IPS-18c (cell line): ENCODE measurements at regions not wholly inside any gene's neighbourhood (a gene's known extent, or its start where the extent isn't known, plus 50 kb on each side); places are given as distances from the start of the nearest gene placed in this dataset.
"Not testable (repeated sequence)": the region's sequence is repeated elsewhere in the genome, so short reads cannot be mapped to it uniquely, and the experiment has no call there.

Experiments used
- H3K4me3 ChIP-seq: 2 replicates; pipeline ENCODE4 v1.7.0; 2013; ENCODE audit warnings: low read depth, mild to moderate bottlenecking, low read length, moderate library complexity; ENCODE audit not compliant: insufficient read depth
- H3K9me3 ChIP-seq: one replicate; pipeline ENCODE4 v1.6.1; 2013; ENCODE audit warnings: mild to moderate bottlenecking, low read length, moderate library complexity; ENCODE audit not compliant: control insufficient read depth, insufficient read depth

- Histone ChIP-seq H3K9me3 (no peaks in the 10 kb centered on the region), H3K4me3 (no peak overlapping the region)
Measured at GRCh38 chr7:136399385-136399784, 422.2 kb upstream of the MTPN start.

GRCh38 chr7:136392856-136393255 is 415.7 kb upstream of the MTPN start:
- no peak overlapping the region for H3K4me3 ChIP-seq
- H3K9me3 ChIP-seq: no peaks in the 10 kb centered on the region

DNA sequence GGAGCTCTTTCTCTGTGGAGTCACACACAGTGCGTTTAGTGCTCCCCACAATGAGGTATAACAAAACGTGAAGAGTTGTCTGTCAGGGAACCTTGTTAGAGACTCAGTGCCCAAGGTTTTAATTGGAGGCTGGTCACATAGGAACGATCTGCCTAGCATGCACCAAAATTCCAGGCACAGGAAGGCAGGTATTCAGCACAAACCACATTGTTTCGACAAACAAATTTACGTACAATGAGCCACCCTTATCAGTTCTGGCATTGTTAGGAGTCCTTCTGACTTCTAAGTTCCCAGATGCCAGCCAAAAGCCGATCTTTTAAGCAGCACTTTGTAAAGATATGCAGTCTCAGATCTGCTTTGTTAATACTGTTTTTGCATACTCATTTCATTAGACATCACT is 414.2 kb upstream of the MTPN start:
- no peaks in the 10 kb centered on the region for H3K9me3 ChIP-seq
- H3K4me3 ChIP-seq: no peak overlapping the region

DNA sequence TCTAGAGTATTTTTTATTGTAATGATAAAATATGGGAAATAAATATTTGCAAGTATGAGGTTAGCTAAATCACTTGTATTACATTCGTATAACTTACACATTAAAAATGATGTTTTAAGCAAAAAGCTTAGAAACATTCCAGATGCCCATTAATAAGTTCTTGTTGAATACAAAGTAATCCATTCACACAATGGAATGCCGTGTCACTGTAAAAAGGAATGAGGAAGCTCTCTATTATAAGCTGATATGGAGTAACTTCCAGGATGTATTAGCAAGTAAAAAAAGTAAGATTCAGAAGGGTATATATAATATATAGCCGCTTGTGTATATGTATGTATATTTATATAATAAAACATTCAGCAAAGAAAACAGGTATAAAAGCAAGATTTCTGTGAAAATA is 412.8 kb upstream of the MTPN start:
- H3K9me3 ChIP-seq: no peaks in the 10 kb centered on the region
- no peak overlapping the region for H3K4me3 ChIP-seq

GRCh38 chr7:136386876-136387275 is 409.7 kb upstream of the MTPN start:
- Histone ChIP-seq H3K9me3 (no peaks in the 10 kb centered on the region), H3K4me3 (no peak overlapping the region)

- not testable (repeated sequence) for H3K9me3 ChIP-seq, H3K4me3 ChIP-seq
Measured at GRCh38 chr7:136371409-136371808, 394.2 kb upstream of the MTPN start.

GRCh38 chr7:136370137-136370536 is 393.0 kb upstream of the MTPN start:
- Histone ChIP-seq H3K4me3 (no peak overlapping the region), H3K9me3 (no peaks in the 10 kb centered on the region)

GRCh38 chr7:136369225-136369624 is 392.1 kb upstream of the MTPN start:
- no peak overlapping the region for H3K4me3 ChIP-seq
- no peaks in the 10 kb centered on the region for H3K9me3 ChIP-seq

DNA sequence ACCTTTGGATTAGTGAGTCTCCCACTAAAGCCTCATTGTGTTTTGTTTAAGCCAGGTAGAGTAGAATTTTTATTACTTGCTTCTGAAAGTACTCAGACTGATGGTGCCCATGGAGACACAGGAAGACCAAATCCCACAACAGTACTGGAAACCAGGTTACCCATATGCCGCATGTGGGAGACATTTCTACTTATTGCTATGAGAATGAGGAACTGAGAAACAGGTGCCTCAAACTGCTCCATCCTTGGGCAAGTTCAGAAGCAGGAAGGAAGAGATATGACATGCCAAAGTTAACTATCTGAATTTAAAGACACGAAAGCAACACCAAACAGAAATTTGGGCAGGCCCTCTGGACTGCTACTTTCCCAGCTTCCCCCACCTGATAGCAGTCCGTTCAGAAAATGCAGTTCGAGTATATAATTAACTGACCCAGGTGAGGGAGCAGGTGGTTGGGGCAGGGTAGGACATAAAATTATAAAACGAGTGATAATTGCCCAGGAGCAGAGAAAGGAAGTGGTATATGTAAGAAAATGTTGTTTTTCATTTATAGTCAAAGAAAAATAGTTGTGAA is 382.3 kb upstream of the MTPN start:
- H3K4me3 ChIP-seq: no peak overlapping the region
- no peaks in the 10 kb centered on the region for H3K9me3 ChIP-seq

DNA sequence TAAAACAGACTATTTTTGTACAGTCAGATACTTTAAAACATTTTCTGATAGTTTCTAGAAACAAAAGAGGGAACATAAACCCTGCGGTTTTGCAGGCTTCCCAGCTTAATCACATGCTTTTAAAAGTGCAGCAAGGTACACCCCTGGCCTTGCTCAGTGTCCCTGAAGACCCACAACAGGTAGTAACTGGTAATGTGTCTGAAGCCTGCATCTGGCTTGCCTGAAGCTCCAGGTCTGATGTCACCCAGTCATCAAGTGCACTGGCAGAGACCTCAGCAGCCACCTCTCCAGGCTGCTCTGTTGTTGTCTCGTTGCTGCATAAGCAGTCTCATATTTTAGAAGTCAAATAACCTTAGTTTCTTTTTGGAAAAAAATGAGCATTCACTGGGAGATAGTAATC is 376.1 kb upstream of the MTPN start:
- H3K9me3 ChIP-seq: no peaks in the 10 kb centered on the region
- H3K4me3 ChIP-seq: no peak overlapping the region

DNA sequence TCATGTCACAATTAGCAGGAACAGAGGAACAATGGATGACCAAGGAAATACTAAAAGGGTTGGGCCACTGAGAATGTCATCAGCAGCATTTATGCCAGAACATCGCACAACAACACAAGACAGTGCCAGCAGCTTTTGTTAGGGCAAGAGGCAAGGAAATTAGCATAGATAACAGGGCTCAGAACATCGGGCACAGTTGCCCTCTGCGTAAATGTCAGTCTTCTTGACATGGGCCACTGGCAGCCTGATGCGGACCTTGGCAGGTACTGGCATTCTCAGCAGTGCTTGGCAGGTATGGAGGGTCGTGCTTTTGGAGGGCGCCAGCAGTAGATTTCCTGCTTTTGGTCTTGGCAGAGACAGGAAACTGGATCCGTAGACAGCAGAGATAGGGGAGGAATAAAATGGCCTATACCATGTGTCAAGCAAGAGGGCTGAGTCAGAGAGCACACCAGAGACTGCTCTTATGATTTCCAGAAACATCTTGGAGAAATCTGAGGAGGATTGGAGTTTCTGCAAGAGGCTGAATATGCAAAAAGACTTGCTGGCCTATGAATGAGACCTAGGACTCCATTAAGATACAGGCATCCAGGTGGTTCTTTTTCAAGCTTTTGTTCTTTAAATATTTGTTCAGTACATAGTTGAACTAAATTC is 371.5 kb upstream of the MTPN start:
- Histone ChIP-seq H3K4me3 (no peak overlapping the region), H3K9me3 (no peaks in the 10 kb centered on the region)

DNA sequence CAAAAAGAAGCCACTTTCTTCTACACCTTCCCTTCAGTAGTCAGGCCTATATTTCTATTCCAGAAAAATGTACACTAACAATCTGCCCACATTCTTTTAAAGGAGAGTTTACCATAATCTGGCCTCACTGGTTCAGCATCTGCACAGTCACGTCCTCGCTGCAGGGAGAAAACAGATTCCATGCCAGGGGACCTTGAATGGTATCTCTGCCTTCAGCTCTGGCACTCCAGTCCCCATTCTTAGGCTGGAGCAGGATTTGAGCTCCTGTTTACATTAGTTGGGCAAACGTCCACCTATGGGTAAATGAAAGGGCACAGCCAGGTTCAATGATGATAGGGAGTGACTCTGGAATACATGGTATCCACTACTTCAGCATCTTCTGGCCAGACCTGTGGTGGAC is 371.0 kb upstream of the MTPN start:
- H3K9me3 ChIP-seq: no peaks in the 10 kb centered on the region
- no peak overlapping the region for H3K4me3 ChIP-seq

DNA sequence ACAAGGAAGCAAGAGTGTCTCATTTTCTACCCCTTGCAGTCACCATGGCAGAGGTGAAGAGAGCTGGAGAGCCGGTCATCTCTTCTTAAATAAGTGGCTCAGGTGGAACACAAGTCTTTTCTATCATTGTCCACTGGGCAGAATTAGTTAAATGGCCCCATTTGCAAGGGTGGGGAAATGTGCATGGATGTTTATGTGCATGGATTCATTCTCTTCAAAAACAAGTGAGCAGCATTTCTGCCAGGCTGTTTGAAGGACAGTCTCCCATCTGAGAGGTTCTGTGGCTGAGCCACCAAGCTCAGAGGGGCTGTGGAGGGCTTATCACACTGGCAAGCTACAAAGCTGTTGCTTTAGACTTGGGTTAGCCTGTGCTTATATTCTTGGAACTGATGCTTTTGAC is 370.3 kb upstream of the MTPN start:
- Histone ChIP-seq H3K4me3 (no peak overlapping the region), H3K9me3 (no peaks in the 10 kb centered on the region)

- Histone ChIP-seq H3K9me3 (no peaks in the 10 kb centered on the region), H3K4me3 (no peak overlapping the region)
Measured at GRCh38 chr7:136342251-136342650, 365.1 kb upstream of the MTPN start.

DNA sequence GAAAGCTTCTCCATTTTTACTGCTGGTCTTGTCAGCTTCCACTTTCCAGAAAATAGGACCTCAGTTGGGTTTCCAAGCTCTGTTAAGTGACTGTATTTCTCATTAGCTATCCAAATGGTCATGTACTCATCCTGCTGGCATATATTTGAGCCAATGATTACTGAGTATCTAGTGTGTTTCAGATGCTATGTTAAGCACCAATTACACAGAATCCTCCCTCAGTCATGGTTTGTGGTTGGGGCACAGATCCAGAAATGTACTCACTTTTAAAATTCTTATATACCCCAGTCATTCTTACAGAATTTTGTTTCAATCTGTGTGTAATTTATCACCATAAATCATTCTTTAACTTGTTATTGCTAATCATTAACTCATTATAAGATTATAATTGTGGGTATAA is 362.3 kb upstream of the MTPN start:
- H3K4me3 ChIP-seq: no peak overlapping the region

GRCh38 chr7:136336932-136337331 is 359.8 kb upstream of the MTPN start:
- no peaks in the 10 kb centered on the region for H3K9me3 ChIP-seq
- H3K4me3 ChIP-seq: no peak overlapping the region

More for the DNA sequence above, 362.3 kb upstream of the MTPN start:
- H3K9me3 ChIP-seq: no peaks in the 10 kb centered on the region

DNA sequence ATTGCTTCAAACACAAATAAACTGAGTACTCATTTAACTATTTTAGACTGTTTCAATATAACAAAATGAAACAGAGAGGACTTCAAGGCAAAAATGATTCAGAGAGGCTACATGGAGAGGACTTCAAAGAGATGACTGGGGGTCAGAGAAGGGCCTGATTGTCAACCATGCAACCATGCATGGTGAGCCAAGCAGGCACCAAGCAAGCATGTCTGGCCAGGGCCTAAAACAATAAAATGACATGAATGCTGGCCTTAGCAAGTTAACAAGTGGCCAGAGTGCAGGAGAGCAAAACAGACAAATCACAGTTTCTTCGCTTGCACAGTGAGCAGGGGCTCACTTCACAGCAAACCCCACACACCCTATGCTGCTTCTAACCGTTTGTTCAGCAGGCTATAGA is 356.5 kb upstream of the MTPN start:
- no peak overlapping the region for H3K4me3 ChIP-seq
- no peaks in the 10 kb centered on the region for H3K9me3 ChIP-seq

DNA sequence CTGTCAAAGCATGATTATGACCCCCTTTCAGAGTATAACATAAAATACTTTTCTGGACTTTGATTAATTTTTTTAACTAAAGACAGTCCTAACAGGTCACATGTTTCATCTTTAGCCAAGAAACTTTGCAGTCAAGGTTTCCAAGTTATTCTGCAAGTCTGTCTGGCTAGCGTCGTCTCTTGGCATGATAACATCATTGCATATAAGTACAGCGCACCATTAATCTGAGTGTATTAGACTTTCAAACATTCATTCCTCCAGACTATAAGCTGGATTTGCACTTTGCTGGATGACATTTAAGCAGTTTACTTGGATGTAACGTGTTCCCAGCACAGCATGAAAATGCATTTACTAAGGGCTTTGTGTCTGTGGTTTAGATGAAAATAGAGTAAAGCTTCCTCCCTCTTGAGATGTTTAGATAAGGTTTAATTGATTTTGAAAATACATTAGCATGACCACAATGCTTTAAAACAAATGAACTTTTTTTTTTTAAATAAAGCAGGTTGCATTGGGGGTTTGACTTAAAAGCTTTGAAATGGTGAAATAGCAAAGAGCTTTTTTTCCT is 349.0 kb upstream of the MTPN start:
- H3K4me3 ChIP-seq: no peak overlapping the region
- H3K9me3 ChIP-seq: no peaks in the 10 kb centered on the region

- no peak overlapping the region for H3K4me3 ChIP-seq
- no peaks in the 10 kb centered on the region for H3K9me3 ChIP-seq
Measured at GRCh38 chr7:136325578-136325977, 348.4 kb upstream of the MTPN start.
